Motor neuron (in vitro differentiated cells): ENCODE measurements at regions not wholly inside any gene's neighbourhood (a gene's known extent, or its start where the extent isn't known, plus 50 kb on each side); places are given as distances from the start of the nearest gene placed in this dataset.
A peak's percentile ranks its signal among the peaks of the same experiment; 100 is the strongest.
"Not testable (repeated sequence)": the region's sequence is repeated elsewhere in the genome, so short reads cannot be mapped to it uniquely, and the experiment has no call there.

ENCODE experiments used
- ATAC-seq, 8 experiments: fragments of 200-7000 bp; cut with Tn5 transposase; replicated peaks in 6 of 8; 2 replicates each; pipeline ENCODE4 v1.8.0; 2021; ENCODE audit warnings: mild to moderate bottlenecking in 8 of 8, moderate library complexity in 8 of 8
- H3K27ac ChIP-seq, 2 donors: fragments of 250-450 bp; sonication (Bioruptor Pico); 2 replicates each; pipeline ENCODE4 v1.9.0; 2021; ENCODE audit warnings: antibody characterized with exemption in 2 of 2, mild to moderate bottlenecking in 2 of 2, moderate library complexity in 1 of 2
- H3K4me1 ChIP-seq, 2 donors: fragments of 250-450 bp; sonication (Bioruptor Pico); replicated peaks in 1 of 2; 2 replicates each; pipeline ENCODE4 v1.6.1; 2021; ENCODE audit warnings: antibody characterized with exemption in 2 of 2, mild to moderate bottlenecking in 2 of 2, moderate library complexity in 1 of 2
- H3K4me3 ChIP-seq, 5 donors: fragments of 250-450 bp; sonication (Bioruptor Pico); 2 replicates each; pipeline ENCODE4 v1.9.0; 2021; ENCODE audit warnings: antibody characterized with exemption in 5 of 5, mild to moderate bottlenecking in 5 of 5, moderate library complexity in 4 of 5
- WGBS, 10 experiments: fragments of 450-650 bp; shearing (Covaris generic); methylation state at CpG; one replicate each; pipeline ENCODE4 v1.0.0; 2022; 5-methylcytosine and 5-hydroxymethylcytosine counted together
- in situ Hi-C, 9 experiments: fragments of 400-800 bp; cut with MboI; loops; one replicate each; pipeline ENCODE4 v1.15.0; 2021; ENCODE audit warnings: low sequenced_read_pairs in 9 of 9, low pct_unique_long_range_greater_than_20kb in 2 of 9; ENCODE audit not compliant: unreplicated experiment in 9 of 9

GRCh38 chr3:107216229-107216628 lies 161.0 kb upstream of the CCDC54 start:
- H3K4me1 ChIP-seq: no peaks in the 10 kb centered on the region
- in situ Hi-C loops: no loop called here
- no peak overlapping the region for H3K4me3 ChIP-seq
- ATAC-seq: no peak
- no peak overlapping the region for H3K27ac ChIP-seq
- 72 to 100% (median 92%) methylated on average over 2 to 5 of the region's 5 CpGs; no CpG with 5 or more reads in 1 of the 10 experiments for WGBS, 10 experiments

- ATAC-seq: peak in 1 of 8 experiments; percentile 25
- Histone ChIP-seq H3K4me3 (no peak overlapping the region), H3K4me1 (no peaks in the 10 kb centered on the region), H3K27ac (no peak overlapping the region)
- 61 to 100% (median 100%) methylated on average over 1 to 3 of the region's 3 CpGs; no CpG with 5 or more reads in 2 of the 10 experiments for WGBS, 10 experiments
- in situ Hi-C loops: no loop called here
These were observed 160.5 kb upstream of the CCDC54 start for GRCh38 chr3:107216711-107217110.

GRCh38 chr3:107217172-107217571 lies 160.1 kb upstream of the CCDC54 start:
- no peaks in the 10 kb centered on the region for H3K4me1 ChIP-seq
- no peak overlapping the region for H3K4me3 ChIP-seq
- 28 to 100% (median 78%) methylated on average over 1 to 5 of the region's 5 CpGs for WGBS, 10 experiments
- in situ Hi-C loops: no loop called here
- peak in 2 of 8 experiments; percentile 37 to 51 for ATAC-seq
- no peak overlapping the region for H3K27ac ChIP-seq

GRCh38 chr3:107218864-107219269 lies 158.4 kb upstream of the CCDC54 start:
- H3K27ac ChIP-seq: no peak overlapping the region
- in situ Hi-C loops: no loop called here
- whole genome bisulfite sequencing, 10 experiments: 70 to 100% (median 90%) methylated on average over 1 to 5 of the region's 5 CpGs
- H3K4me1 ChIP-seq: no peaks in the 10 kb centered on the region
- H3K4me3 ChIP-seq: no peak overlapping the region
- ATAC-seq: no peak

- 80 to 100% (median 100%) methylated on average over 1 of the region's 1 CpG; no CpG with 5 or more reads in 5 of the 10 experiments for WGBS, 10 experiments
These were observed 156.7 kb upstream of the CCDC54 start for GRCh38 chr3:107220538-107220937.

GRCh38 chr3:107221856-107222255 lies 155.4 kb upstream of the CCDC54 start:
- 80 to 100% (median 97%) methylated on average over 1 to 2 of the region's 2 CpGs; no CpG with 5 or more reads in 2 of the 10 experiments for WGBS, 10 experiments
- Histone ChIP-seq H3K27ac (no peak overlapping the region), H3K4me1 (no peaks in the 10 kb centered on the region), H3K4me3 (no peak overlapping the region)
- in situ Hi-C loops: no loop called here
- ATAC-seq: no peak

More at GRCh38 chr3:107220538-107220937, 156.7 kb upstream of the CCDC54 start:
- H3K4me3 ChIP-seq: no peak overlapping the region
- no peaks in the 10 kb centered on the region for H3K4me1 ChIP-seq
- in situ Hi-C loops: no loop called here
- ATAC-seq: no peak
- H3K27ac ChIP-seq: no peak overlapping the region

- no peak overlapping the region for H3K27ac ChIP-seq
- H3K4me1 ChIP-seq: no peaks in the 10 kb centered on the region
- no peak overlapping the region for H3K4me3 ChIP-seq
- 26 to 100% (median 76%) methylated on average over 1 to 4 of the region's 4 CpGs for WGBS, 10 experiments
- in situ Hi-C loops: no loop called here
- no peak for ATAC-seq
These were observed 154.3 kb upstream of the CCDC54 start for GRCh38 chr3:107222907-107223306.

- 7 to 89% (median 48%) methylated on average over 1 to 2 of the region's 2 CpGs for WGBS, 10 experiments
- Histone ChIP-seq H3K4me1 (no peaks in the 10 kb centered on the region), H3K4me3 (no peak overlapping the region), H3K27ac (no peak overlapping the region)
- in situ Hi-C loops: no loop called here
- ATAC-seq: no peak
These were observed 153.1 kb upstream of the CCDC54 start for GRCh38 chr3:107224026-107224596.

GRCh38 chr3:107227091-107227490 lies 150.1 kb upstream of the CCDC54 start:
- no peak overlapping the region for H3K4me3 ChIP-seq
- H3K4me1 ChIP-seq: no peaks in the 10 kb centered on the region
- ATAC-seq: peak in 2 of 8 experiments; percentile 82 to 93
- in situ Hi-C loops: loop anchor here in 3 of 9 experiments (25.0 kb wide), 2 partner anchors 510 to 1335 kb away; no protein-coding TSS in a partner anchor
- WGBS, 10 experiments: 60 to 100% (median 83%) methylated on average over 1 of the region's 1 CpG; no CpG with 5 or more reads in 4 of the 10 experiments
- no peak overlapping the region for H3K27ac ChIP-seq

- in situ Hi-C loops: loop anchor here in 3 of 9 experiments (25.0 kb wide), 2 partner anchors 503 to 1328 kb away; no protein-coding TSS in a partner anchor
- not testable (repeated sequence) for H3K4me1 ChIP-seq, H3K4me3 ChIP-seq, H3K27ac ChIP-seq, ATAC-seq
- 80 to 100% (median 96%) methylated on average over 1 to 4 of the region's 4 CpGs; no CpG with 5 or more reads in 4 of the 10 experiments for WGBS, 10 experiments
These were observed 143.4 kb upstream of the CCDC54 start for GRCh38 chr3:107233877-107234276.

- H3K27ac ChIP-seq: no peak overlapping the region
- in situ Hi-C loops: loop anchor here in 3 of 9 experiments (25.0 kb wide), 2 partner anchors 502 to 1327 kb away; no protein-coding TSS in a partner anchor
- H3K4me1 ChIP-seq: peaks cover 0 to 7% of the 10 kb centered on the region in 2 donors
- peak in 3 of 8 experiments; percentile 34 to 74 (median 54) for ATAC-seq
- peak overlapping the region in 3 of 5 donors; percentile 4 to 11 (median 10) for H3K4me3 ChIP-seq
- 0 to 76% (median 42%) methylated on average over 1 to 13 of the region's 13 CpGs for WGBS, 10 experiments
These were observed 141.9 kb upstream of the CCDC54 start for GRCh38 chr3:107235193-107235927.

GRCh38 chr3:107235928-107236315 lies 141.3 kb upstream of the CCDC54 start:
- in situ Hi-C loops: loop anchor here in 3 of 9 experiments (25.0 kb wide), 2 partner anchors 501 to 1326 kb away; no protein-coding TSS in a partner anchor
- peak; percentile 60 to 79 (median 74) for ATAC-seq
- H3K4me3 ChIP-seq: peak overlapping the region in 3 of 5 donors; percentile 4 to 11 (median 11)
- H3K4me1 ChIP-seq: peaks cover 0 to 7% of the 10 kb centered on the region in 2 donors
- no peak overlapping the region for H3K27ac ChIP-seq
- 0 to 17% (median 2%) methylated on average over 1 to 5 of the region's 5 CpGs for WGBS, 10 experiments

GRCh38 chr3:107236655-107237337 lies 140.4 kb upstream of the CCDC54 start:
- WGBS, 10 experiments: 53 to 100% (median 80%) methylated on average over 1 to 4 of the region's 4 CpGs; no CpG with 5 or more reads in 1 of the 10 experiments
- H3K4me3 ChIP-seq: no peak overlapping the region
- in situ Hi-C loops: loop anchor here in 3 of 9 experiments (25.0 kb wide), 2 partner anchors 501 to 1326 kb away; no protein-coding TSS in a partner anchor
- no peak for ATAC-seq
- H3K4me1 ChIP-seq: peaks cover 0 to 12% of the 10 kb centered on the region in 2 donors
- no peak overlapping the region for H3K27ac ChIP-seq
